Muscle layer of colon (tissue), 2 donors: ENCODE measurements at regions not wholly inside any gene's neighbourhood (a gene's known extent, or its start where the extent isn't known, plus 50 kb on each side); places are given as distances from the start of the nearest gene placed in this dataset.

Source experiments
- H3K27ac ChIP-seq: one replicate; pipeline ENCODE4 v1.7.0; 2013; ENCODE audit warnings: low read depth, mild to moderate bottlenecking, low read length, moderate library complexity
- H3K27me3 ChIP-seq, 2 donors: one replicate each; pipeline ENCODE4 v1.7.0; 2013; ENCODE audit warnings: low read length in 2 of 2, mild to moderate bottlenecking in 2 of 2; ENCODE audit not compliant: insufficient read depth in 2 of 2, control insufficient read depth in 1 of 2
- H3K36me3 ChIP-seq: one replicate; pipeline ENCODE4 v1.7.0; 2013; ENCODE audit warnings: mild to moderate bottlenecking, low read length; ENCODE audit not compliant: insufficient read depth
- H3K4me1 ChIP-seq: one replicate; pipeline ENCODE4 v1.7.0; 2013; ENCODE audit warnings: mild to moderate bottlenecking, low read length; ENCODE audit not compliant: insufficient read depth
- H3K4me3 ChIP-seq, 2 donors: one replicate each; pipeline ENCODE4 v1.7.0; 2013; ENCODE audit warnings: low read length in 2 of 2, low read depth in 1 of 2, mild to moderate bottlenecking in 1 of 2, moderate library complexity in 1 of 2
- H3K9ac ChIP-seq: one replicate; pipeline ENCODE4 v1.7.0; 2013; ENCODE audit warnings: low read length
- H3K9me3 ChIP-seq: one replicate; pipeline ENCODE4 v1.7.0; 2013; ENCODE audit warnings: mild to moderate bottlenecking, low read length
- donor health status: abdominal sarcoma.
- donor health status: Adenocarcinoma of cecum.

DNA sequence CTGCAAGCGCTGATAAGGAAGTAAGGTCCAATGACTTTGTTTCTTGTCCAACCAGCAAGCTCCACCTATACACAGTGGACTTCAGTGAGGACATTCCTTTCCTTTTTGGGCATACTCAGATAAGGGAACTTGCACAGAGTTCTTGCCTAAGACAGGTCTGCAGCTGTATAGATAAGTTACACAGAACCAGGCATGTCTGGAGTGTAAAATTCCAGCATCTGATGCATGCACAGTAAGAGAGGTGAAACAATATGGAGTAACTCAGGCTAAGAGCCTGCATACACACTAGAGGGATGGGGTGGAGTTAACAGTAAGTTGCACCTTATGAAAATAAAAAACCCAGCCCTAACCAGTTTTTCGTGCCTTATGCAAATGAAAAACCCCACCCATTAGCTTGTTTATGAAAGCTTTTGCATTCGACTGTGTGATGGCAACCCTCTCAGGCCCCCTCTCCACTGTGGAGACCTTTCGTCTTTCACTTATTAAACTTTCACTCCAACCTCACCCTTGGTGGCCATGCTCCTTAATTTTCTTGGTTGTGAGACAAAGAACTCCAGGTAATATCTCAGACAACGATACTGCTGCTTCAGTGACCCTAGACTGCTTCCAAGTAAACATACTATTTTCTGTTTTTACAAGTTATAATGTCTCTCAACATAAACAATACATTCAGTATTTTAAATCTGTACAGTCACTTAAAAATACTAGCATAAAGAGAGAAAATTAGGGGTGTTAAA, 2859.0 kb upstream of the PCDH20 start:
- Histone ChIP-seq H3K4me1 (no peaks in the 10 kb centered on the region), H3K4me3 (no peak overlapping the region), H3K36me3 (no peaks in the 10 kb centered on the region), H3K27ac (no peak overlapping the region), H3K9me3 (no peaks in the 10 kb centered on the region), H3K27me3 (no peaks in the 10 kb centered on the region), H3K9ac (no peak overlapping the region)

GRCh38 chr13:64273780-64274179, 2858.1 kb upstream of the PCDH20 start:
- H3K27ac ChIP-seq: no peak overlapping the region
- H3K9me3 ChIP-seq: no peaks in the 10 kb centered on the region
- H3K9ac ChIP-seq: no peak overlapping the region
- H3K27me3 ChIP-seq: no peaks in the 10 kb centered on the region
- H3K36me3 ChIP-seq: no peaks in the 10 kb centered on the region
- no peaks in the 10 kb centered on the region for H3K4me1 ChIP-seq
- H3K4me3 ChIP-seq: no peak overlapping the region

DNA sequence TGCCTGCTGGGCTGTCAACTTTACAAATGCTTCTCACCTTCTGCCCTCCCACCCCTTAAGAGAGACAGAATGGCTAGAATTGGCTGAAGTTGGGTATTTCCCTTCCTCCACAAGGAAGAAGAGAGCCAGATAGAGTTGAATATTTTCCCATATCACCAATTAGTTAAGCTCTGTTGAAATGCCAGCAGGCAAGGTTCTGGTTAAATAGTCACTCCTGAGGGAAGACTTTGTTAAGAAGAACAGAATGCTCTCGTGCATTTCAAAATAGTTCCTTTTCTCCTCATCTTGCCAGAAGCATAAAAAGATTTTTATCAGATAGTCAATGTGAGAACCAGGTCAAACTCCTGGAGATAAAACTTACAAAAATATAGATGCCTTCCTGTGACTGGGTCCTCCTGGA, 2857.0 kb upstream of the PCDH20 start:
- H3K4me1 ChIP-seq: no peaks in the 10 kb centered on the region
- H3K4me3 ChIP-seq: no peak overlapping the region
- no peaks in the 10 kb centered on the region for H3K27me3 ChIP-seq
- no peak overlapping the region for H3K27ac ChIP-seq
- no peaks in the 10 kb centered on the region for H3K36me3 ChIP-seq
- H3K9ac ChIP-seq: no peak overlapping the region
- H3K9me3 ChIP-seq: no peaks in the 10 kb centered on the region

GRCh38 chr13:64266024-64266423, 2850.4 kb upstream of the PCDH20 start:
- Histone ChIP-seq H3K27me3 (no peaks in the 10 kb centered on the region), H3K36me3 (no peaks in the 10 kb centered on the region)

GRCh38 chr13:64263285-64263684, 2847.6 kb upstream of the PCDH20 start:
- H3K27ac ChIP-seq: no peak overlapping the region
- H3K27me3 ChIP-seq: no peaks in the 10 kb centered on the region
- no peaks in the 10 kb centered on the region for H3K36me3 ChIP-seq
- no peaks in the 10 kb centered on the region for H3K9me3 ChIP-seq
- H3K4me3 ChIP-seq: no peak overlapping the region
- H3K9ac ChIP-seq: no peak overlapping the region
- H3K4me1 ChIP-seq: no peaks in the 10 kb centered on the region

More at GRCh38 chr13:64266024-64266423, 2850.4 kb upstream of the PCDH20 start:
- Histone ChIP-seq H3K4me3 (no peak overlapping the region), H3K9ac (no peak overlapping the region), H3K27ac (no peak overlapping the region), H3K9me3 (no peaks in the 10 kb centered on the region), H3K4me1 (no peaks in the 10 kb centered on the region)

DNA sequence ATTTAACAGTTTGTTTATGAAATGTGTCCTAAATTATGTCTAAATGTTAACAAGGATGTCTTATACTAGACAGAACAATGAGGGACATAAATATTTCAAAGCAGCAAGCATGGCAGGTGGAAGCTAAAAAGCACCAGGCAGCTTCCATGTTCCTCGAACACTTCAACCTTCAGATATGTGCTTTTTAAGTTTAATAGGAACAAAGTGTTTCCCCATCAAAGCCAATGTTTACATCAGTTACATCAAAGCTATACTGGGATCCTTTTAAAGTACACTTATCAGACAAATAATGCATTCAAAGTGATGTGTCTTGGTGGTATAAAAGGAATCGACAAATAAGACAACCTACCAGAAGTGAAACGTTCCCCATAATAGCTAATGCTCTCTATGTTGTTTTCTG, 2841.1 kb upstream of the PCDH20 start:
- no peak overlapping the region for H3K9ac ChIP-seq

GRCh38 chr13:64255988-64256387, 2840.3 kb upstream of the PCDH20 start:
- H3K9me3 ChIP-seq: no peaks in the 10 kb centered on the region
- no peaks in the 10 kb centered on the region for H3K27me3 ChIP-seq
- H3K36me3 ChIP-seq: no peaks in the 10 kb centered on the region
- H3K4me1 ChIP-seq: no peaks in the 10 kb centered on the region
- H3K9ac ChIP-seq: no peak overlapping the region
- no peak overlapping the region for H3K4me3 ChIP-seq
- H3K27ac ChIP-seq: no peak overlapping the region

More for the DNA sequence above, 2841.1 kb upstream of the PCDH20 start:
- Histone ChIP-seq H3K4me1 (no peaks in the 10 kb centered on the region), H3K4me3 (no peak overlapping the region), H3K27me3 (no peaks in the 10 kb centered on the region), H3K36me3 (no peaks in the 10 kb centered on the region), H3K27ac (no peak overlapping the region), H3K9me3 (no peaks in the 10 kb centered on the region)

- Histone ChIP-seq H3K36me3 (no peaks in the 10 kb centered on the region), H3K9ac (no peak overlapping the region), H3K4me3 (no peak overlapping the region), H3K27me3 (no peaks in the 10 kb centered on the region), H3K27ac (no peak overlapping the region), H3K9me3 (no peaks in the 10 kb centered on the region), H3K4me1 (no peaks in the 10 kb centered on the region)
These were observed 2832.9 kb upstream of the PCDH20 start for GRCh38 chr13:64248371-64249065.

GRCh38 chr13:64239372-64239771, 2823.7 kb upstream of the PCDH20 start:
- no peaks in the 10 kb centered on the region for H3K4me1 ChIP-seq
- H3K9me3 ChIP-seq: no peaks in the 10 kb centered on the region
- no peak overlapping the region for H3K27ac ChIP-seq
- no peak overlapping the region for H3K4me3 ChIP-seq
- no peaks in the 10 kb centered on the region for H3K36me3 ChIP-seq
- no peak overlapping the region for H3K9ac ChIP-seq
- no peaks in the 10 kb centered on the region for H3K27me3 ChIP-seq

DNA sequence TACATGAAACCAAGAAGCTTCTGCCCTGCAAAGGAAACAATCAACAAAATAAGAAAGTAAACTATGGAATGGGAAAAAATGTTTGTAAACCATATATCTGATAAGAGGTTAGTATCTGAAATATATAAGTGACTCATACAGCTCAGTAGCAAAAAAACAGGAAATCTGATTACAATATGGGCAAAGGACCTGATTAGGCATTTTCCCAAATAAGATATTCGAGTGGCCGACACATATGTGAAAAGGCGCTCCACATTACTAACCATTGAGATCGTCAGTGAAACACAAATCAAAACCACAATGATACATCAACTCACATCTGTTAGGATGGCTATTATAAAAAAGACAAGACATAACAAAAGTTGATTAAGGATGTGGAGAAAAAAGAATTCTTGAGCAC, 2818.6 kb upstream of the PCDH20 start:
- no peaks in the 10 kb centered on the region for H3K27me3 ChIP-seq
- H3K9me3 ChIP-seq: no peaks in the 10 kb centered on the region
- H3K4me1 ChIP-seq: no peaks in the 10 kb centered on the region
- H3K9ac ChIP-seq: no peak overlapping the region
- no peak overlapping the region for H3K27ac ChIP-seq
- no peak overlapping the region for H3K4me3 ChIP-seq
- H3K36me3 ChIP-seq: no peaks in the 10 kb centered on the region

DNA sequence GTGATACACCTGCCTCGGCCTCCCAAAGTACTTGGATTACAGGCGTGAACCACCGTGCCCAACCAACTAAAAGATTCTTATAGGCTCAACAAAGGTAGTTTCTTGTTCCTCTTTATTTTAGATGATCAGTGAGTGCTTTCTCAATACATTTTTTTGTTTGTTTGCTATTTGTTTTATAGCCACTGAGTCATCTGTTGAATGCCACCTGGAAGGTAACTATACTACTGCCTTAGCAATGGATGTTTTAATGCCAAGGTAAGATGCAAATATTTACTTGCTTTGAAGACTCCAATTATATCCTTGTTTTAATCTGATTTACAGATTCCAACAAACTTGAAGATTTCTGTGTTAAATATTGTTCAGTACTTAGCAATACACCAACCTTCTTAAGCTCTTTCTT, 2807.4 kb upstream of the PCDH20 start:
- no peak overlapping the region for H3K9ac ChIP-seq
- H3K27ac ChIP-seq: no peak overlapping the region
- no peaks in the 10 kb centered on the region for H3K9me3 ChIP-seq
- H3K4me3 ChIP-seq: no peak overlapping the region
- H3K4me1 ChIP-seq: no peaks in the 10 kb centered on the region
- H3K27me3 ChIP-seq: no peaks in the 10 kb centered on the region
- no peaks in the 10 kb centered on the region for H3K36me3 ChIP-seq
